Inflammatory macrophage treated with lipopolysaccharide for 4 hours (primary cell): ENCODE measurements at regions not wholly inside any gene's neighbourhood (a gene's known extent, or its start where the extent isn't known, plus 50 kb on each side); places are given as distances from the start of the nearest gene placed in this dataset.
A peak's percentile ranks its signal among the peaks of the same experiment; 100 is the strongest.

Experiments
- DNase-seq: peaks from one replicate; pipeline ENCODE4 v3.0.0-alpha.2; 2020

DNA sequence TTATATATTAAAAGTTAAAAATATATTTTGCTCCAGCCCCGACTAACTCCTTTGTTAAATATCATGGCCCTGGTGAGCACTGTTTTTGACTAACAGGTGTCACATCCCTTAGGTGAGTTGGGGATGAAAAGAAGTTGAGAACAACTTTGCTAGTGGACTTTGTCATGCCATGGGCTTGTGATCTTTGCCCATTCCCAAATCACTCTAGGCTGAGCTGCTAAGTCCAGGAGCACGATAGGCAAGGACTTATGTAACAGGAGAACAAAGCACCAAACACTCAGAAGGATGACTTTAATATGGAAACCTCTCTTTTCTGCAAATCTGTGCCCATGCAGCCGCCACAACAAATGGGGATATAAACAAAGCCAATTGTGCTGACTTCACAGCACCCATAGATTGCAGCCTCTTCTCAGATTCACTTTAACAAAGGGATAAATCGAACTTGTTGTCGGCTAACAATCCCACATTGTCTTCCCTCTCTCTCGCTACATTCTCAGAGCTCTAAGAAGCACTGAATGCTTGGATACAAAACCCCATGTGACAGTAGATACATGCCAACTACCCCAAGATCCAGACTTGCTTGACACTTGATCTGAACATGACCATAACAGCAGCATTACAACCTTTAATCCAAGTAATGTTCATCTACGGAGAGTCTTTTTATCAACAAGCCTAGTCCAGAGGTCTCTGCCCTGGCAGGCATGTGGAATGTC, 86.8 kb upstream of the CD180 start:
- no peak for DNase-seq

GRCh38 chr5:67281874-67282273, 85.3 kb upstream of the CD180 start:
- DNase-seq, result no peak

DNA sequence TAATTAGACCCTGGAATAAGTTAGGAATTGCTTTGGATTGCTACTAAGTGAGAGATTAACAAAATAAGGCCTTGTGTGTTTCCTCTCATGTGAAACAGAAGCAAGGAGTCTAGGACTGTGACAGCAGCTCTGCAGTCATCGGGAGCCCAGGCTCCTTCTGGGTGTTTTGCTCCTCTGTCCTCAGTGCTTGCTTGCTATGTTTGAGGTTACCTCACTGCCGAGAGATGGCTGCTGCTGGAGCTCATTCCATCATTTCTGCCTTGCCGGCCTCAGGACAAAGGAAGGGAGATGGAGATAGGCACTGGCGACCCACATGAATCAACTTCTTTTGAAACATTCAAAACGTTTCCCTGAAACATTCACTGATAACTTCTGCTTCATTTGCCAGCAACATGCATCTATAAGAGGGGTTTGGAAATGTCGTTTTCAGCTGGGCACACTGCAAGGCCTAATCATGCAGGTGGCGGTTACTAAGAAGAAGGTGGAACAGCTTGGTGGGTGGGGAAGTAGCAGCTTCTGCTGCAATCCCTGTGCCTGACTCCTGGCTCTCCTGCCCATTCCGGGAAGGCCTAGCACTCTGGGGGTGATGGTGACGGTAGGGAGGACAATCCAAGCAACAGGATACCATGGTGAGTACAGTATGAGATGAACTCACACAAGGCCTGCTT, 77.2 kb upstream of the CD180 start:
- DNase-seq, result no peak

- no peak for DNase-seq
Measured at GRCh38 chr5:67272453-67273130, 76.0 kb upstream of the CD180 start.

- DNase-seq, result no peak
Measured at GRCh38 chr5:67268231-67269021, 71.8 kb upstream of the CD180 start.

GRCh38 chr5:67267512-67268216, 71.1 kb upstream of the CD180 start:
- DNase-seq, result no peak

DNA sequence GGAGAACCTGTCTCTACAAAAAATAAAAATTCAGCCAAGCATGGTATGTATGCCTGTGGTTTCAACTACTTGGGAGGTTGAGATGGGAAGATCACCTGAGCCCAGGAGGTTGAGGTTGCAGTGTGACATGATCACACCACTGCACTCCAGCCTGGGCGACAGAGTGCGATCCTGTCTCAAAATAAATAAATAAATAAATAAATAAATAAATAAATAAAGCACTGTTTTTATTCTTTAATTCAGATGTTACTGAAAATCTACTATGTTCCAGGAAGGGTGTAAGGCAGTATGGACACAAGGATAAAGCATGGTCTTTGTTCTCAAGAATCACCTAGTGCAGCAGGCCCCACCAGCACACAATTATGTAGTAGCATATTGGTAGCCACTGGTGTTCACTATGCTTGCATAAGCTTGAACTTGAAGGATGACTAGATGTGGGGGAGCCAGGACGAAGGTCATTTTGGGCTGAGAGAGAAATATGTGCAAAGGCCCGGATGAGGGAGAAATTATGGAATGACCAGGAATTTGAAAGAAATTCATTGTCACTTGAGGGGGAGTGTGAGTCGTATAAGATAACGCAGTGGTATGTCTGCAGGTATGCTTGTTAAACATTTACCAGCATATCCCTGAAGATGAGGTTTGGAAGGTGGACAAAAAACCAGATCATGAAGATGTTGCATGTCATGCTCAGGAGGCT, 70.2 kb upstream of the CD180 start:
- DNase-seq, result no peak

DNA sequence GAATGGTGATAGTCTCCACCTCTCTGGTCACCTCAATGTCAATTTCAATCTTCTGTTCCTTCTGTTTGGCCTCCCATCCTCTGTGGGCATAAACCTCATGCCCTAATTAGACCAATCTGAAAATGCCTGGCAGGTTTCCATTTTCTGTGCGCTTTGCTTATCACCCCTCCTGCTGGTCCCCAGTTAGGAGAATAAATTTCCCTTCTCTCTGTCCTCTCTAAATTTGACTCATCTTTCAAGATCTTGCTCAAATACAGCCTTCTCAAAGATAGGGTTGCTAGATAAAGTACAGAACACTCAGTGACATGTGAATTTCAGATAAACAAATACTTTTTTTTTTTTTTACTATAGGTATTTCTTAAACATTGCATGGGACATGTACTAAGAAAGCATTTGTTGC, 69.4 kb upstream of the CD180 start:
- no peak for DNase-seq

- DNase-seq, result no peak
Measured at GRCh38 chr5:67263656-67264408, 67.2 kb upstream of the CD180 start.

DNA sequence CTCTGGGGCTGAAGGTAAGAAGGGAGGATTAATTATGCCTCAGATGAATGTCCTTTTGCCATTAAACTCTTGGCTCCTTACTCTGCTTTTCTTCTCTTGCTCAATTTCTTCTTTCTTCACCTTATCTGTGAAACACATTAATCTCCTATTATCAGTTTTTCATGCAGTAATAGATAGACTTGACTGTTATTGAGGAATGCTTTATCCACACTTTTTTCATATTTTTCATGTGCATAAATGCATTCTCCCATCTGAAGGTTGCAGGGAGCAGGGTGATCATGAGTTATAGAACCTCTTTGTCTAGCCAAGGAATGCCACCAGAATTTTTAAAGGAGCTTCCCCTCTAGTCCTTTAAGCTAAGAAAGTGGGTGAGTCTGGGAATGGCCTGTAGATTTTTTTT, 66.4 kb upstream of the CD180 start:
- DNase-seq, result no peak

- DNase-seq, result peak; percentile 58
Measured at GRCh38 chr5:67262206-67262605, 65.6 kb upstream of the CD180 start.

DNA sequence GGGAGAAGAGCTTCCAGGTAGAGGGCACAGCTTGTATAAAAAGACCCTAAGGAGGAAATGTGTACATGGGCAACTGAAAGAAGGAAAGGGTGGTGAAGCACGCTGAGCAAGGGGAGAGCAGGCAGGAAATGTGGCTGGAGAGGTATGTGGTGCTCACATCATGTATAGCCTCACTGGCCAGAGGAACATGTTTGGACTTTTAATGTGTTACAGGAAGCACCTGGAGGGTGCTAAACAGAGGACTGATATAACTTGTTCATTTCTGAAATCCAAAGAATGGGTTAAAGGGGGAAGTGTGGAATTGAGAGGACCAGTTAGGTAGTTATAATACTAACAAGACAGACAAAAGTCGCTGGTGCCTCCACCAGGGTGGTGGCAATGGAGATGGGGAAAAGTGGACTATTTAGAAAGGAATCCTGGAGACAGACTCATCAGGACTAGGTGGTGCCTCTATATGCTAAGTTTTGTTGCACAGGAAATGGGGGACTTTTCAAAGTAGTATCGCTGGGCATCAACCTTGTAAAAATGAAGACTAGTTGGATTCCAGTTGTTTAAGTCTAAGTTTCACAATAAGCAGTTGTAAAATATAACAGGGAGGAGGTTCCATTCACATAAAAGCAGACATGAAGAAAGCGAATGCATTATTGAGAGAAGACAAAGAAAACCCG, 63.1 kb upstream of the CD180 start:
- DNase-seq, result no peak

GRCh38 chr5:67257500-67257899, 60.9 kb upstream of the CD180 start:
- DNase-seq, result no peak

GRCh38 chr5:67257077-67257476, 60.5 kb upstream of the CD180 start:
- DNase-seq, result no peak

DNA sequence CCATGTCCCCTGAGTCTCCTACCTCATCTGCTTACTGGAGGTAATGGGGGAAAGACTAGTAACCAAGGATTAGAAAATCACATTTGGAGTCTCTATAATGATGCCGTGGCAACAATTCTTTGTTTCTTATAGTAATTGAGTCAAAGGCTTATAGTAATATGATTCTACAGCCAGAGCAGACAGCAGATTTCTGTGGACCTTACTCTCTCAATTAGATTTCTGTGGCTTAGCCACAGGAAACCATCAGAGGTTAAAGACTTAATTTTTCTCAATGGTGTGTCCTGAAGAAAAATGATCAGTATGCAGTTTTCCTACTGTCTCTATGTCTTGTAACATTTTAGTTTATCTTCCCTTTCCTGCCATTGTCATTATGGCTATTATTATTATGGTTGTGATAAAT, 59.3 kb upstream of the CD180 start:
- no peak for DNase-seq

DNA sequence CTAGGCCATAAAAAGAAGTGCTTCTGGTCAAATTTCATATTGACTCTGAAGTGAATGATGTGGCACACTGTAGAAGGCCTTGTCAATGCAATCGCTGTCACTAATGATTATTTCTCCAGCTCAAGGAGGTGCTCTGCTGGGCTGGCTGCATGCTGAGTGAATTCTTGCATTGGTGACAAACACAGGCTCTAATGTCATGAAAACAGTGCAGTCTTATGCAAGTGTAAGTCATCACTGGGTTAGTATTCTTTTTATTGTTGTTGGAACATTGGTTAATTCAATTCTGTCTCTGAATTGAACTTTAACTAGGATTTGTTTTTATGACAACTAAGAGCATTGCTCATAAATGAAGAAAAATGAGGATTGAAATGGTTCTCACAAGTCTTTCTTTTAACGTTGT, 57.3 kb upstream of the CD180 start:
- no peak for DNase-seq

- no peak for DNase-seq
Measured at GRCh38 chr5:67249590-67249895, 52.9 kb upstream of the CD180 start.

DNA sequence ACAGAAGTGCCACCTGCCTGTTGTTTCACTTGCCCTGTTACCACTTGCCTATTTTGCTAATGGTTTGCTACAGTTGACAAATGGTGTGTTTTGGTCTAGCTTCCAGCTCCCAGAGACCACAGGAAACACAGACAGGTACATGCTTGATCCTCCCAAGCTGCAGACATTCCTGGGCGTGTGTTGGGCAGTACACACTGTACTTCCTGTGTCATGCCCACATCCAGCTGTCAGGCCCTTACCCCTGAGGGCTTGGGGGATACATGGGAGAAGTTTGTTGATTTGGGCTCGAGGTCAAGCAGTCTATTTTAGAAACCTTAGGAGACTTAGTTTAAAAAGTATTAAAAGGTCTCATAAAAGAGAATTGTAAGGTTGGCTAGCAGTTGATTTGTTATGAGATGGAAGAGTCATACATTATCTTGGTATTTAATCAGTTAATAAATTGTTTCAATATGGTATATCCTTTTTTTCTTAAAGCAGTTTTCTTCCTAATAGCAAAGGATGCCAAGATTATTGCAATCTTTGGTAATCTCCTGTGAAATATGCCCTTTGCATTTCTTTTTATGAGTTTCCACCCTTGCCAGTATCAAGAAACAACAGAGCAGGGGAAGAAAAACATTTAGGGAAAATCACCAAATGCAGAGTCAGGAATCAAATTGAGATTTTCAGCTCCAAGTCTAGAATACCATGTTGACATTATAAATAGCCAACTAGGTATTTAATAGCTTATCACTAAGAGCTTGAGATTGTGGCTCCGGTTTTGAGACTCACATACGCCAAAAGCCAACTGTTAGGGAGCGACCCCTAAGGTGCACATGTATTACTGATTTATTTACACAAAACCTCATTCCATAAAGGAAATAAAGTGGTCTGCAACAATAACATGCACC, 52.3 kb upstream of the CD180 start:
- DNase-seq, result no peak

GRCh38 chr5:67246546-67247268, 50.1 kb upstream of the CD180 start:
- no peak for DNase-seq
